Thyroid gland (tissue), 4 donors: ENCODE measurements at regions not wholly inside any gene's neighbourhood (a gene's known extent, or its start where the extent isn't known, plus 50 kb on each side); places are given as distances from the start of the nearest gene placed in this dataset.

Experiments
- DNase-seq, 2 donors: peaks; one replicate each; pipeline ENCODE4 v3.0.0-alpha.2; 2019
- H3K27ac ChIP-seq, 3 donors: fragments of 200-600 bp; sonication (generic); 1 replicate in 2 of 3; 2 replicates in 1 of 3; pipeline ENCODE4 v1.5.1; 2016 to 2019; ENCODE audit warnings: mild to moderate bottlenecking in 1 of 3, moderate library complexity in 1 of 3
- H3K27me3 ChIP-seq: fragments of 200-600 bp; sonication (generic); one replicate; pipeline ENCODE4 v1.5.1; 2019
- H3K36me3 ChIP-seq, 2 donors: fragments of 200-600 bp; sonication (generic); one replicate each; pipeline ENCODE4 v1.5.1; 2016 to 2019
- H3K4me1 ChIP-seq, 2 donors: fragments of 200-600 bp; sonication (generic); one replicate each; pipeline ENCODE4 v1.5.1; 2017 to 2019
- H3K4me3 ChIP-seq, 3 donors: fragments of 200-600 bp; sonication (generic); replicated peaks in 1 of 3; 1 replicate in 2 of 3; 2 replicates in 1 of 3; pipeline ENCODE4 v1.5.1; 2016; ENCODE audit warnings: mild to moderate bottlenecking in 1 of 3
- H3K9me3 ChIP-seq: fragments of 200-600 bp; sonication (generic); one replicate; pipeline ENCODE4 v1.5.1; 2017
- CTCF ChIP-seq, 6 experiments: fragments of 200-600 bp in 3 of 6; fragments of 450-650 bp in 3 of 6; sonication (generic) in 3 of 6; IDR thresholded peaks; one replicate each; pipeline ENCODE4 v1.5.1; 2016 to 2019; ENCODE audit warnings: antibody characterized with exemption in 6 of 6, mild to moderate bottlenecking in 2 of 6, inconsistent platforms in 1 of 6, moderate library complexity in 1 of 6
- POLR2A ChIP-seq, 2 donors: fragments of 450-650 bp; IDR thresholded peaks; one replicate each; pipeline ENCODE4 v1.6.1; 2017; ENCODE audit warnings: antibody characterized with exemption in 2 of 2, mild to moderate bottlenecking in 2 of 2, moderate library complexity in 1 of 2
- WGBS, 2 donors: methylation state at CpG; one replicate each; pipeline ENCODE4 v1.1.5; 2017; 5-methylcytosine and 5-hydroxymethylcytosine counted together
- intact Hi-C: fragments of 100-400 bp; cut with DNase I; formaldehyde crosslinking; loops from one replicate; pipeline ENCODE4 v1.15.1; 2023

DNA sequence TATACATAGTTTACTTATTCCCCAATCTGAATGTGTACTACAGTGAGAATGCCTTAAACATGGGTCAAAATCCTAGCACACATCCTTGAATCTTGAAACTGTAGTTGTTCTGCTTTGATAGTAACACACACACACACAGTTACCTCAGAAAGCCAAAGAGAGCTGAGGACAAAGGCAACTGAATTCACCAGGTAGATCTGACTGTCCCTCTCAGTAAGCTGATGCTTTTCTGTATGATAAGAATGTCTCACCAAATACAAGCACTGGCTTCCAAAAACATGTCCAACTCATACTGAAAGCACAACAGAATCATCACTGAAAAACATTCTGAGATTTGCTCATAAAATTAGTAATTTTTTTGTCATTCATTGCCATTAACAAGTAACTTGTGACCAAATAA is 104.3 kb upstream of the DYNLRB2 start:
- intact Hi-C loops, result no loop called here

DNA sequence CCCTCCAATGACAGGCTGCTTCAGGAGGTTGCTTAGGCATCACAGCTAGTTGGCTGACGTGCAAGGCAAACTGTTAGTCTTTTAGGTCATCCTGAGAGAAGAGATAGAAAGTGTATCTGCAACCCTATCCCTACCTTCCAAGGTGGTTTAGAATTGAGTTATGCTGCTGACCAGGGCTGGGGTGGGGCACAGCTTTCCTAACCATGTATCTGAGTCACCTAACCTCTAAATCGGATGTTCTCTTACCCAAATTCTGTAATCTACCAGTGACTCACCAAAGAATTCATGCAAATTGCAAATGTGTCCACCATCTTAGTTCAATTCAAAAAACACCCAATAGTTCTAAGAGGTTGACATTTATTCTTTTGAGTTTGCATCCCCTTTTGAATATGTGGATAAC is 107.2 kb upstream of the DYNLRB2 start:
- Histone ChIP-seq H3K4me3 (no peak overlapping the region), H3K27me3 (no peaks in the 10 kb centered on the region), H3K9me3 (no peaks in the 10 kb centered on the region), H3K27ac (no peak overlapping the region), H3K36me3 (no peaks in the 10 kb centered on the region), H3K4me1 (no peaks in the 10 kb centered on the region)
- TF ChIP-seq POLR2A (IDR thresholded peaks at IDR 0.05) (no peak), CTCF (IDR thresholded peaks at IDR 0.05) (no peak)
- 80 to 86% methylated on average over 2 of the region's 2 CpGs for WGBS, 2 donors
- DNase-seq, result no peak
- intact Hi-C loops, result no loop called here

More for the DNA sequence above, 104.3 kb upstream of the DYNLRB2 start:
- TF ChIP-seq CTCF (IDR thresholded peaks at IDR 0.05) (no peak), POLR2A (IDR thresholded peaks at IDR 0.05) (no peak)
- Histone ChIP-seq H3K27ac (no peak overlapping the region), H3K36me3 (no peaks in the 10 kb centered on the region), H3K27me3 (no peaks in the 10 kb centered on the region), H3K9me3 (no peaks in the 10 kb centered on the region), H3K4me3 (no peak overlapping the region), H3K4me1 (no peaks in the 10 kb centered on the region)
- no peak for DNase-seq

DNA sequence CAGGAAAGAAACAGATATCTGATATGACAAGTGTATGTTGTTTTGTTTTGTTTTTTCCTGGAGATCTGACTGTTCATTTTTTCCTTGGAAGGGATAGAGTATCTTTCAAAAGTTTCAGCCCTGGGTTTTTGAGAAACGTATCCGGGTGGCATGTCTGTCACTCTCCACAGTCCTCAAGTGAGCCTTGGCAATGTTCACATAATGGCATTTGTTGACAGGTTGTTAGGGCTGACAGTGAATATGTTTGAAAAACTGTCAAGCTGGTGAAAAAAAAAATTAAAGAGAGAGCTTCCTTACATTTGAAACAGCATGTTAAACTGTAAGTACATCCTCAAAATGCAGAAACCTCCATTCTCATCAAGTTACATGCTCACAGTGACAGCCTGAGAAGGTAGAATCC is 113.0 kb upstream of the DYNLRB2 start:
- Histone ChIP-seq H3K4me1 (no peaks in the 10 kb centered on the region), H3K36me3 (no peaks in the 10 kb centered on the region), H3K9me3 (no peaks in the 10 kb centered on the region), H3K27me3 (no peaks in the 10 kb centered on the region), H3K4me3 (no peak overlapping the region), H3K27ac (no peak overlapping the region)
- intact Hi-C loops, result no loop called here
- 76 to 84% methylated on average over 2 of the region's 2 CpGs for WGBS, 2 donors
- DNase-seq, result no peak
- TF ChIP-seq POLR2A (IDR thresholded peaks at IDR 0.05), result no peak
- TF ChIP-seq CTCF (IDR thresholded peaks at IDR 0.05), result no peak

GRCh38 chr16:80418517-80419355 is 122.1 kb upstream of the DYNLRB2 start:
- Histone ChIP-seq H3K4me1 (no peaks in the 10 kb centered on the region), H3K9me3 (no peaks in the 10 kb centered on the region), H3K4me3 (no peak overlapping the region), H3K27me3 (no peaks in the 10 kb centered on the region), H3K36me3 (no peaks in the 10 kb centered on the region), H3K27ac (no peak overlapping the region)
- no peak for DNase-seq
- intact Hi-C loops, result no loop called here
- WGBS, 2 donors, result 89 to 93% methylated on average over 8 of the region's 8 CpGs
- no peak for TF ChIP-seq POLR2A (IDR thresholded peaks at IDR 0.05)
- no peak for TF ChIP-seq CTCF (IDR thresholded peaks at IDR 0.05)

DNA sequence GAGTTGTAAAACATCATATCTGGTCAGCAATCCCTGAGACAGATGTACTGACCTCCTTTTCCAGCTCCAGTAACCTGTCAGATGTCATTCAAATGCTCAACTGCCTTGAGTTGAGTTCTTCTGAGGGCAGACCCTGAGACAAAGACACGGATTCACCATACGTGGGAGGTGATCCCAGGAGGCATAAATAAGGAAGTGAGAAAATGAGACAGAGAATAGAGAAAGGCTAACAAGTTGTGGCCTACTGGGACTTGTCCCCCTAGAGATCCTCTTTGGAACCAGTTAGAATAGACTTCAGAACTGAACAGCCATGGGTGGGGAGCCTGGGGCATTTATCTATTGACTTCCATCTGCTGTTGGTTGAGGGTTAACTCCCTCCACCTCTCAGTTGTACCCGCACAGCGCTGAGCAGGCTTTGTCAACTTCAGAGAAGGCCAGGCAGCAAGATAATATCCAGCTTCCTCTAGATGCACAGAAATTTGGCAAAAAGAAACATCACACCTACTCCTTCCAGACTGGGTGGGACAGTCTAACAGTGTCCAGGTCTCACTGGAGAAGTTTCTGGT is 123.0 kb upstream of the DYNLRB2 start:
- Histone ChIP-seq H3K4me1 (no peaks in the 10 kb centered on the region), H3K4me3 (no peak overlapping the region), H3K36me3 (no peaks in the 10 kb centered on the region), H3K27me3 (no peaks in the 10 kb centered on the region), H3K9me3 (no peaks in the 10 kb centered on the region), H3K27ac (no peak overlapping the region)
- WGBS, 2 donors, result 83 to 92% methylated on average over 4 of the region's 4 CpGs
- TF ChIP-seq CTCF (IDR thresholded peaks at IDR 0.05) (no peak), POLR2A (IDR thresholded peaks at IDR 0.05) (no peak)
- intact Hi-C loops, result no loop called here
- no peak for DNase-seq
